SK-N-MC (cell line): ENCODE measurements at regions not wholly inside any gene's neighbourhood (a gene's known extent, or its start where the extent isn't known, plus 50 kb on each side); places are given as distances from the start of the nearest gene placed in this dataset.

Experiments used
- DNase-seq: peaks from one replicate; pipeline ENCODE4 v3.0.0-alpha.2; 2011; ENCODE audit warnings: low read depth, low spot score
- H3K27ac ChIP-seq: fragments of 200-600 bp; sonication (generic); 2 replicates; pipeline ENCODE4 v1.5.1; 2016; ENCODE audit warnings: mixed run types
- H3K36me3 ChIP-seq: fragments of 200-600 bp; sonication (generic); 2 replicates; pipeline ENCODE4 v1.6.1; 2017; ENCODE audit warnings: antibody characterized with exemption, low read length, mixed read lengths; ENCODE audit not compliant: insufficient read depth
- H3K4me3 ChIP-seq: fragments of 200-600 bp; sonication (generic); 2 replicates; pipeline ENCODE4 v1.5.1; 2016
- H3K9ac ChIP-seq: fragments of 200-600 bp; sonication (generic); 2 replicates; pipeline ENCODE4 v1.8.0; 2017; ENCODE audit warnings: mixed run types, mixed read lengths; ENCODE audit not compliant: insufficient read length
- H3K9me3 ChIP-seq: fragments of 200-600 bp; sonication (generic); 2 replicates; pipeline ENCODE4 v1.6.1; 2017; ENCODE audit warnings: low read depth, mild to moderate bottlenecking, antibody characterized with exemption, low read length, moderate library complexity, mixed read lengths
- EZH2 ChIP-seq: fragments of 200-600 bp; sonication (generic); IDR thresholded peaks from one replicate; pipeline ENCODE4 v1.6.1; 2017; ENCODE audit warnings: antibody characterized with exemption
- FOXP2 ChIP-seq: optimal IDR thresholded peaks from 2 replicates; pipeline ENCODE3; 2011; ENCODE audit warnings: mild to moderate bottlenecking, moderate library complexity; ENCODE audit not compliant: insufficient read depth; ENCODE audit errors: extremely low read length, control extremely low read depth
- POLR2AphosphoS5 ChIP-seq: IDR thresholded peaks from 2 replicates; pipeline ENCODE4 v1.6.1; 2012; ENCODE audit warnings: mild to moderate bottlenecking, low read depth, low read length, borderline replicate concordance

DNA sequence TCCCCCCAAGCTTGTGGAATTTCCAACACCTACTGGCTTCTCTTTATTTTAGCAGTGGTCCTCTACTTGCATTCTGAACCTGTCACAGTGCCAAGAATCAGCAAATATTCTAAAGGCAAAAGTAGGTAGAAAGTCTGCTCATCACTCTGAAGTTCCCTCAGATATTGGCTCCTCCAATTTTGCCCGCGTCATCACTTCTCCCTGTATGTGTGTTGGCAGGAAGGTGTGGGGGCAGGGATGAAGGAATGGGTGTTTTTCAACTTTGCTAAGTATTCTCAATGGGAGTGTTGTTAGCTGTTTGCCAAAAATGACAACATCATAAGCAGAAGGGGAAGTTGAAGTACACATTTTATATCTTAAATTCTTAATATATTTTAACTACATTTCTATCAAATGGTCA is 226.2 kb downstream of the POLR1F start:
- Histone ChIP-seq H3K27ac (no peak overlapping the region), H3K9ac (no peak overlapping the region), H3K36me3 (no peaks in the 10 kb centered on the region), H3K4me3 (no peak overlapping the region), H3K9me3 (no peaks in the 10 kb centered on the region)
- DNase-seq: no peak
- TF ChIP-seq FOXP2 (no peak), POLR2AphosphoS5 (no peak), EZH2 (no peak)

DNA sequence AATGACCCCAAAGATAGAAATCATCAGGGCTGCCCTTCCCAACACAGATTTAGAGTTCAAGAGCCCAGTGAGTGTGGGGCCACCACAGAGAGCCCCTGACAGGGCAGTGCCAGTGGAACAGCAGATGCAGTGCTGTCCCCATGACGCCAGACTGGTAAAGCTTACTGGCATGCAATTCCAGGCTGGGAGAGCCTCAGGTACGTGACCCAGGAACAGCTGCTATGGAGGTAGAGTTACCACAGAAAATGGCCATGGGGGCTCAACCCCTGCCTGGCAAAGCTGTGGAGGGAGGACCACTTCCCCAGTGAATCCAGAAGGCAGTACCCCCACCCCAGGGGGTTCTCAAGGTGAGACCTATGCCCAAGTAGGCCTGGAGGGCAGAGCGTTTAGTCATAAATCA is 228.5 kb downstream of the POLR1F start:
- no peak for TF ChIP-seq POLR2AphosphoS5
- TF ChIP-seq EZH2: no peak
- no peak for TF ChIP-seq FOXP2
- Histone ChIP-seq H3K36me3 (no peaks in the 10 kb centered on the region), H3K9ac (no peak overlapping the region), H3K4me3 (no peak overlapping the region), H3K27ac (no peak overlapping the region), H3K9me3 (no peaks in the 10 kb centered on the region)
- no peak for DNase-seq

DNA sequence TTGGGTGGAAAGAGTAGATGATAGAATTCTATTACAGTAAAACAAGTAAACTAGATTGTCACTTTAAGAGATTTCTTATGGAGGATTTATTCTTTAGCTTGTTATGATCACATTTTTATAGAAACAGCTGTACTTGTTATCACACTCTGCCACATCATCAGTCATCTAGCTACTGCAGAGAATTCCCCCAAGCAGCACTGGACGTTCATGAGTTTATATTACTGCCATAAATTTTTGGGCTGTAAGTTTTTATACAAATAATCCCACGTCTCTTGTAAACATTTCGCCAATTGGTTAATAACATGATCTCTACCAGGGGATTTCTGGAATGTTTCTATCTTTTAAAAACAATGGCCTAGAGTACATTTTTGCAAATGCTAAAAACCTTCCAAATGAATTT is 238.8 kb downstream of the POLR1F start:
- TF ChIP-seq EZH2: no peak
- no peak for TF ChIP-seq POLR2AphosphoS5
- TF ChIP-seq FOXP2: no peak
- Histone ChIP-seq H3K27ac (no peak overlapping the region), H3K4me3 (no peak overlapping the region), H3K9me3 (no peaks in the 10 kb centered on the region), H3K36me3 (no peaks in the 10 kb centered on the region), H3K9ac (no peak overlapping the region)
- no peak for DNase-seq

GRCh38 chr7:19465861-19466260 is 243.0 kb downstream of the POLR1F start:
- no peaks in the 10 kb centered on the region for H3K9me3 ChIP-seq
- H3K36me3 ChIP-seq: no peaks in the 10 kb centered on the region
- H3K9ac ChIP-seq: no peak overlapping the region
- no peak overlapping the region for H3K27ac ChIP-seq
- TF ChIP-seq POLR2AphosphoS5: no peak
- no peak for TF ChIP-seq EZH2
- TF ChIP-seq FOXP2: no peak
- no peak overlapping the region for H3K4me3 ChIP-seq
- DNase-seq: no peak

DNA sequence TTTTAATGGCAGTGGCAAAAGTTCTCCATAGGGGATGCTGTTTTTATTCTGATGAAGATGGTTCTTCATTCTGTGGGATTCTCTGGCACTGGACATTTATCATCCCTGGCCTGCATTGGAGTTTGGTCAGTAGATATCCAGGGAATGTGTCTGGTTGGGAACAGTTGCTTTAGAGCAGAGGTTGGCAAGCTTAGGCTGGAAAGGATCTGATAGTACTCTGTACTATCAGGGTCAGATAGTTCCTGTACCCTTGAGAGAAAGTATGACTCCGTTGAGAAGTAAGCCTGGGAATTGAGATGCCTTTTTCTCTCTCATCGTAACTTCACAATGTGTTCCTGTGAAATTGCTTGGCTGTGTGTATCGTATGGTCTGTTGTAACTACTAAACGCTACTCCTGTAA is 244.1 kb downstream of the POLR1F start:
- H3K36me3 ChIP-seq: no peaks in the 10 kb centered on the region
- TF ChIP-seq FOXP2: no peak
- TF ChIP-seq EZH2: no peak
- no peak for TF ChIP-seq POLR2AphosphoS5
- H3K27ac ChIP-seq: no peak overlapping the region
- no peak overlapping the region for H3K9ac ChIP-seq
- no peak overlapping the region for H3K4me3 ChIP-seq
- H3K9me3 ChIP-seq: no peaks in the 10 kb centered on the region
- no peak for DNase-seq

- no peaks in the 10 kb centered on the region for H3K9me3 ChIP-seq
- H3K4me3 ChIP-seq: no peak overlapping the region
- no peak for TF ChIP-seq EZH2
- TF ChIP-seq FOXP2: no peak
- TF ChIP-seq POLR2AphosphoS5: no peak
- no peaks in the 10 kb centered on the region for H3K36me3 ChIP-seq
- no peak overlapping the region for H3K9ac ChIP-seq
- DNase-seq: no peak
- H3K27ac ChIP-seq: no peak overlapping the region
Measured at GRCh38 chr7:19464241-19464640, 244.6 kb downstream of the POLR1F start.

DNA sequence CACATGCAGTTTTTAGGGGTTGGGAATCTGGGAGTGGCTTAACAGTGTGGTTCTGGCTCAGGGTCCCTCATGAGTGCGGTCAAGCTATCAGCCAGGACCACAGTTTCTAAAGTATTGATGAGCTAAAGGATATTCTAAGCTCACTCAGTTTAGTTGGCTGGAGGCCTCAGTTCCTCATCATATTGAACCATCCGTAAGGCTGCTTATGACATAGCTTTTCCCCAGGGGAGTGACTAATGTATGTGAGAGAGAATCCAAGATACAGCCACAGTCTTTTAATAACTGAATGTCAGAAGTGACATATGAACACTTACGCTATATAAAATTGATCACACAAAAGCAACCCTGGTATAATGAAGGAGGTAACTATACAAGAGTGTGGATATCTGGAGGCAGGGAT is 245.3 kb downstream of the POLR1F start:
- H3K9me3 ChIP-seq: no peaks in the 10 kb centered on the region

DNA sequence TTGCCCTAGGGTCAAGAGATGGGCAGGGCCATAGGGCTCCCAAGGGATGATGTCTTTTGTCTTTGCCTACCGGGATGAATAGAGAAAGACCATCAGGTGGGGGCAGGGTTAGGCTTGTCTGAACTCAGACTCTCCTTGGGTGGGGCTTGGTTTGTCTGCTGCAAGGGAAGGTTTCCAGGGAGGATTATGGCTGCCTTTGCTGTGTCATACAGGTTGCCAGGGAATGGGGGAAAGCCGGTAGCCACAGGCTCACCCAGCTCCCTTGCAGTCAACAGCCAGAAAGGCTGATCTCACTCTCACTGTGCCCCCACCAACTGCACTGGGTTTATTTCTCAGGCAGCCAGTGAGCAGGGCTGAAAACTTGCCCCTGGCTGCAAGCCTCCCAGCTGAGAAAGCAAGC is 253.2 kb downstream of the POLR1F start:
- H3K27ac ChIP-seq: no peak overlapping the region
- DNase-seq: no peak
- H3K36me3 ChIP-seq: no peaks in the 10 kb centered on the region
- H3K4me3 ChIP-seq: no peak overlapping the region
- H3K9me3 ChIP-seq: no peaks in the 10 kb centered on the region
- H3K9ac ChIP-seq: no peak overlapping the region
- TF ChIP-seq FOXP2 (no peak), POLR2AphosphoS5 (no peak), EZH2 (no peak)

More for the DNA sequence above, 245.3 kb downstream of the POLR1F start:
- H3K4me3 ChIP-seq: no peak overlapping the region
- no peak overlapping the region for H3K9ac ChIP-seq
- no peak overlapping the region for H3K27ac ChIP-seq
- TF ChIP-seq EZH2 (no peak), FOXP2 (no peak), POLR2AphosphoS5 (no peak)
- no peak for DNase-seq
- no peaks in the 10 kb centered on the region for H3K36me3 ChIP-seq

DNA sequence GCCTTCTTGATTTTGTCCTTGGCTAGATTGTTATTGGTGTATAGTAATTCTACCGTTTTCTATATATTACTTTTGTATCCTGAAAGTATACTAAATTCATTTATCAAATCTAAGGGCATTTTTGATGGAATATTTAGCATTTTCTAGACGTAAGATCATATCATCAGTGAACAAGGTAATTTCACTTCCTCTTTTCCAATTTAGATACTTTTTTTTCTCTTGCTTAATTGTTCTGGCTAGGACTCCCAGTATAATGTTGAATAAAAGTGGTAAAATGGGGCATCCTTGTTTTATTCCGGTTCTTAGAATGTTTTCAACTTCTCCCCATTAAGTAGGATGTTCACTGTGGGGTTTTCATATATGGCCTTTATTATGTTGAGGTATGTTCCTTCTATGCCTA is 260.7 kb downstream of the POLR1F start:
- DNase-seq: no peak
- H3K4me3 ChIP-seq: no peak overlapping the region
- TF ChIP-seq EZH2 (no peak), POLR2AphosphoS5 (no peak), FOXP2 (no peak)
- H3K27ac ChIP-seq: no peak overlapping the region
- H3K9ac ChIP-seq: no peak overlapping the region
- no peaks in the 10 kb centered on the region for H3K36me3 ChIP-seq
- no peaks in the 10 kb centered on the region for H3K9me3 ChIP-seq

GRCh38 chr7:19442016-19442785 is 266.6 kb downstream of the POLR1F start:
- peak overlapping the region; percentile 67 for H3K27ac ChIP-seq
- H3K36me3 ChIP-seq: no peaks in the 10 kb centered on the region
- peak; percentile 35 for DNase-seq
- peak overlapping the region; percentile 45 for H3K4me3 ChIP-seq
- peak overlapping the region; percentile 43 for H3K9ac ChIP-seq
- no peaks in the 10 kb centered on the region for H3K9me3 ChIP-seq
- TF ChIP-seq POLR2AphosphoS5 (no peak), FOXP2 (no peak), EZH2 (no peak)
